ENCODE measurements at regions not wholly inside any gene's neighbourhood (a gene's known extent, or its start where the extent isn't known, plus 50 kb on each side); places are given as distances from the start of the nearest gene placed in this dataset.
"Not testable (repeated sequence)": the region's sequence is repeated elsewhere in the genome, so short reads cannot be mapped to it uniquely, and the experiment has no call there.

DNA sequence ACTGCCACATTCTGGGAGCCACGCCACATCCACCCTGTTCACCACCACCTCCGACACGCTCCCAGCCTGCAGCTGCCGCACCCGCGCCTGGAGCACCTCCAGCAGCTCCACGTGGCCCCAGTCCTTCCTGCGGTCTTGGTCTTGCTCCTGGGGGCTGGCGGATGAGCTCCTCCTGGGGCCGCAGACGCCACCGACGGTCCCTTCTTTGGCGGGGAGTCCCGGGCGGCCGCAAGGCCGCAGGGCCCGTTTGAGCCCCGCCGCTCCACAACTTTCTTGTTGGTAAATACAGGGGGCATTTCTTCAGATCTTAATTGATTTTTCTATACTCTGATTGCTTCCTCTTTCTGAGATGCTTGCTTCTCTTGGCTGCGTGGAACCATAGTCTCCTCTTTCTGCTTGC lies 75.3 kb upstream of the MED13 start:
- Histone ChIP-seq H3K9me3 (ENCODE audit: insufficient read depth, low read length) (no peaks in the 10 kb centered on the region), H3K4me3 (ENCODE audit: insufficient read length, low read depth) (no peak overlapping the region), H3K36me3 (ENCODE audit: insufficient read depth, insufficient read length, low read length) (no peaks in the 10 kb centered on the region), H3K4me1 (ENCODE audit: insufficient read depth, insufficient read length) (peaks cover 2% of the 10 kb centered on the region), H3K9ac (ENCODE audit: insufficient read length, low read depth) (no peak overlapping the region), H3K27me3 (ENCODE audit: insufficient read depth, insufficient read length) (no peaks in the 10 kb centered on the region)
- TF ChIP-seq ZNF274 (IDR thresholded peaks at IDR 0.05; ENCODE audit: low read depth, low read length), result no peak
- TF ChIP-seq SUZ12 (IDR thresholded peaks at IDR 0.05; ENCODE audit: extremely low read depth, insufficient read depth, insufficient read length), result no peak
- DNase-seq (ENCODE audit: low read depth, low spot score), result no peak

DNA sequence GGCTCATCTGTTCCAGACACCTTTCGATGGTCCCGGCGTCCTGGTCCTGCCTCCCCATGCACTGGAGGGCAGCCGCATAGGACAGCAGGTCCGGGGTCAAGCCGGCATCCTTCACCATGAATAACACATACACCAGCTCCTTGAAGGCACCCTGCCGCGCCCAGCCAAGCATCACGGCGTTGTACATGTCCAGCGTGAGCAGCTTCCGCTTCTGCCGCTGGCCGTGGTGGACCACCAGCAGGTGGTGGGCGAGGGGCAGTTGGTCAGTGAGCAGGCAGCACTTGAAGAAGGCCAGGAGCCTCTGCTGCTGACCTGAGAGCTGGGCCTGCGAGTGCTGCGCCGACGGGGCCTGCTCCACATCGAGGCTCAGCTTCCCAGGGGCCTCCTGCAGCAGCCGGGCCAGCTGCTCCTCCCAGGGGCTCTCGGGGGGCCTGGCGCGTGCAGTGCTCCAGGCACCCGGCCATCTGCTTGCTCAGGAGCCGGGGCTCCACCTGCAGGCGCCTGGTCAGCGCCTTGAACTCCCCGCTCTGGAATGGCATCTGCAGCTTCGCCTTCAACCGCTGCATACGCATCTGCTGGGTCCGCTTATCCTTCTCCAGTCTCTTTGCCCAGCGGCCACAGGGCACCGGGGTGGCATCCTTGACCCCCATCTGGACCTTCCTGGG lies 74.7 kb upstream of the MED13 start:
- not testable (repeated sequence) for DNase-seq (ENCODE audit: low read depth, low spot score); H3K4me3 ChIP-seq (ENCODE audit: insufficient read length, low read depth); H3K27me3 ChIP-seq (ENCODE audit: insufficient read depth, insufficient read length); H3K4me1 ChIP-seq (ENCODE audit: insufficient read depth, insufficient read length); H3K36me3 ChIP-seq (ENCODE audit: insufficient read depth, insufficient read length, low read length); H3K9me3 ChIP-seq (ENCODE audit: insufficient read depth, low read length); H3K9ac ChIP-seq (ENCODE audit: insufficient read length, low read depth)

DNA sequence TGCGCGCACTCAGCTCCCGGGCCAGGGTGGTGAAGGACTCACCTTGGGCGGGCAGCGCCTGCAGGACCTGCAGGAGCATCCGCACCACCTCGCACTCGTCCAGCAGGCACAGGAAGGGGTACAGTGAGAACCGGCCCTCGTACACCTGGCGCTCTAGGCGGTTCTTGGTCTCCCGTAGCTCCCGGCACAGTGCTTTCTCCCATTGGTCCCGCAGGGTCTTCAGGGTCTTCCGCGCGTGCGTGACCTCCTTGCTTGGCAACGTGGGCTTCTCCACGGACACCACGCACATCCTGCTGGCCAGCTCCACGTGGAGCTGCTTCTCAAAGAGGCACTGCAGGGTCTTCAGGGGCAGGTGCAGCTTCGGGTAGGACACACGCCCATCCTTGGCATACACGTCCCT lies 74.1 kb upstream of the MED13 start:
- H3K36me3 ChIP-seq (ENCODE audit: insufficient read depth, insufficient read length, low read length), result no peaks in the 10 kb centered on the region
- TF ChIP-seq SUZ12 (IDR thresholded peaks at IDR 0.05; ENCODE audit: extremely low read depth, insufficient read depth, insufficient read length) (no peak), YY1 (IDR thresholded peaks at IDR 0.05; ENCODE audit: insufficient read depth, insufficient read length) (no peak)
- H3K27me3 ChIP-seq (ENCODE audit: insufficient read depth, insufficient read length), result no peaks in the 10 kb centered on the region
- H3K4me3 ChIP-seq (ENCODE audit: insufficient read length, low read depth), result no peak overlapping the region
- H3K9ac ChIP-seq (ENCODE audit: insufficient read length, low read depth), result no peak overlapping the region
- DNase-seq (ENCODE audit: low read depth, low spot score), result no peak
- peaks cover 2% of the 10 kb centered on the region for H3K4me1 ChIP-seq (ENCODE audit: insufficient read depth, insufficient read length)
- no peaks in the 10 kb centered on the region for H3K9me3 ChIP-seq (ENCODE audit: insufficient read depth, low read length)

DNA sequence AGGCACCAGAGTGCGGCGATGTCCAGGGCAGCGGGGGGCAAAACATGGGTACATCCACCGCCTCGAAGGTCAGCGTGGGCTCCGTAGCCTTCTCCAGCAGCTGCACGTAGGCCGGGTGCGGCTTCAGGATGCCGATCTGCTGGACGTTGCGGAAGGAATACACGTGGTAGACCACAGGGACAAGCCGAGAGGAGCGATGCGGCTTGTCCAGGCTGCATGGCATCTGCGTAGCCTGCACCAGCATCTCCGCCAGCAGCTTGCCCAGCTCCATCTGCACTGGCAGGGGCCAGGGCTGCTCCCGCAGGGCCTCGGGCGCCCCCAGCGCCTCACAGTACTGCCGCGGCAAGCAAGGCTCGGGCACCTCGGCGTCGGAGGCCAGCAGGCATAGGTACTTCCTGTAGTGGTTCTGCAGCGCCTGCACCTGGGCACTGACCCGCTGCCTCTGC lies 73.6 kb upstream of the MED13 start:
- not testable (repeated sequence) for H3K36me3 ChIP-seq (ENCODE audit: insufficient read depth, insufficient read length, low read length); H3K4me3 ChIP-seq (ENCODE audit: insufficient read length, low read depth); H3K9me3 ChIP-seq (ENCODE audit: insufficient read depth, low read length); DNase-seq (ENCODE audit: low read depth, low spot score); H3K9ac ChIP-seq (ENCODE audit: insufficient read length, low read depth); H3K4me1 ChIP-seq (ENCODE audit: insufficient read depth, insufficient read length); H3K27me3 ChIP-seq (ENCODE audit: insufficient read depth, insufficient read length)

DNA sequence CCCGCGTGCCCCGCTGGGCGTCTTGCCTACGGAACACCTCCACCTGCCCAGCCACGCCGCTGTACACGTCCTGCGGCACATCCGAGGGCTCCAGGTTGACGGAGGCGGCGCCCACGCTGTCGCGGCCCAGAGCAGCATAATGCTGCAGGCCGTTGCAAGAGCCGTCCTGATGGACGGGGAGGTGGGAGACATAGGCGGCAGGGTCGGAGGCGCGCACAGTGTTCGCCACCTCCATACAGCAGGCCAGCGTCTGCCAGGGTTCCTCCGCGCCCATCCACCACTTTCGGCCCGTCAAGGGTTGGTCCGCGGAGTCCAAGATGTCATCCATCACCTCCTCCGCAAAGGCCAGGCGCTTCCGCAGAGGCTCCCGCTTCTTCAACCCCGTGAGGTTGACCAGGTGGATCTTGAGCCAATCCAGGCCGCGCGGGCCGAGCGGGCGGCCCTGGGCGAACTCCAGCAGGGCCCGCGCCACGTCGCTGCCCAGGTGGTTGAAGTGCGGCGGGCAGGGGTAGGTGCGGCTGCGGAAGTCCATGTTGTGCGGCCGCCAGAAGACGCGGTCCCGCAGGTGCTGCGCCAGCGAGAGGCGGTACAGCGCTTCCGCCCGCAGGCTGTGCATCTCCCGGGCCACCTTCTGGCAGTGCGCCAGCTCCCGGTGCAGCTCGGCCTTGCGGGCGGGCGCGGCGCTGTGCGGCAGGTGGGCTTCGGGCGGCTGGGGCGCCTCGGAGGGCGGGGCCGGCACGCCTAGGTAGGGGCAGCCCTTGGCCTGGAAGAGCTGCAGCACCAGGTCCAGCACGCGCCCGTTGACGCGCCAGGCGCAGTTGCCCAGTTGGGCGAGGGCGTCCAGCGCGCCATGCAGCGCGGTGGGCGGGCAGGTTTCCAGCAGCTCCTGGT lies 72.9 kb upstream of the MED13 start:
- H3K36me3 ChIP-seq (ENCODE audit: insufficient read depth, insufficient read length, low read length); DNase-seq (ENCODE audit: low read depth, low spot score); H3K9ac ChIP-seq (ENCODE audit: insufficient read length, low read depth); H3K4me1 ChIP-seq (ENCODE audit: insufficient read depth, insufficient read length); H3K27me3 ChIP-seq (ENCODE audit: insufficient read depth, insufficient read length); H3K4me3 ChIP-seq (ENCODE audit: insufficient read length, low read depth); H3K9me3 ChIP-seq (ENCODE audit: insufficient read depth, low read length): not testable (repeated sequence)

DNA sequence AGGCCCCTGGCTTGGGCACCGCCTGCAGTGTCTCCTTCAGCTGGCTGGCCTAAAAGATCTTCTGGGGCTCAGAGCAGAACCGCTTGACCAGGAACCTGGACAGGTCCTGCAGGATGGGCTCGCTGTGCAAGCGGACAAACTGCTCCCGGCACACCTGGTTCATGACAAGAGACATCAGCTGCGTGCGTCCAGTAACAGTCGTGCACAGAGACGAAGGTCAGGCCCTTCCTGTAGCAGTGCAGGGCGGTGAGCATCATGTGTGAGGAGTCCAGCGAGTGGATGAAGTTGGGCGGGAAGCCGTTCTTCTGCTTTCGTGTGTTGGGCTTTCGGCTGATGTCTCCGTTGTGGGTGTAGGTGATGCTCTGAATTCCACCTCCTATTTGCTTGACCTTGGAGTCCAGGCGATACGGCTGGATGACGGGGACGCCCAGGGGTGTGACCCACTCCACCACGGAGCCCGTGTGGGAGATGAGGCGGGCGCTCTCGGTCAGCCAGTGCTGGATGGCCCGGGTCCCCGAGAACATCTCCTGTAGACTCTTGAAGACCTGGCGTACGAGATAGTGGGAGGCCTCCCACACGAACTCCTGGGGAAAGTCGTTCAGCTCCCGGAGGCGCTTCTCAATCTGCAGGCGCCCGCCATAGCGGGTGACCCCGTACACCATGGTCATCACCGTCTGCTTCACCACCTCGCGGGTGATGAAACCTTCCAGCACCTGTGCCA lies 72.1 kb upstream of the MED13 start:
- DNase-seq (ENCODE audit: low read depth, low spot score); H3K9ac ChIP-seq (ENCODE audit: insufficient read length, low read depth); H3K36me3 ChIP-seq (ENCODE audit: insufficient read depth, insufficient read length, low read length); H3K4me3 ChIP-seq (ENCODE audit: insufficient read length, low read depth); H3K4me1 ChIP-seq (ENCODE audit: insufficient read depth, insufficient read length); H3K27me3 ChIP-seq (ENCODE audit: insufficient read depth, insufficient read length); H3K9me3 ChIP-seq (ENCODE audit: insufficient read depth, low read length): not testable (repeated sequence)

DNA sequence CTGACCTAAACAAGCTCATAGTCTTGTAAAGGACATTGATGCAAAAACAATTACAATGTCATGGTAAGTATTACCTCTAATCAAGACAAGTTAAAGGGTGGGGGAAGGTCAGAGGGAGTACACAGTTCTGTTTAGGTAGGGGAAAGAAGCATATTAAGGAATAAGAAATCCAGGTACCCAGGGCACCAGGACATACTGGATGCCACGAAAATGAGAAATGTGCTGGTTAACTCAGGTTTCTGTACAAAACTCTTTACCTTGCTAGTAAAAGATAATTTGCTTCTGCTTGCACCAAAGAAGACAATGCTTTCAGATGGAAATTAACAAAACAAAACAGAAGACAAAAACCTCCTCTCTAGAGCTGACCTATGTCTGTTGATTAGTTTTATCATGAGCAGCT lies 70.7 kb upstream of the MED13 start:
- Histone ChIP-seq H3K4me3 (ENCODE audit: insufficient read length, low read depth) (no peak overlapping the region), H3K36me3 (ENCODE audit: insufficient read depth, insufficient read length, low read length) (no peaks in the 10 kb centered on the region), H3K9me3 (ENCODE audit: insufficient read depth, low read length) (no peaks in the 10 kb centered on the region), H3K4me1 (ENCODE audit: insufficient read depth, insufficient read length) (no peaks in the 10 kb centered on the region), H3K9ac (ENCODE audit: insufficient read length, low read depth) (no peak overlapping the region), H3K27me3 (ENCODE audit: insufficient read depth, insufficient read length) (no peaks in the 10 kb centered on the region)
- TF ChIP-seq ZNF274 (IDR thresholded peaks at IDR 0.05; ENCODE audit: low read depth, low read length) (no peak), SUZ12 (IDR thresholded peaks at IDR 0.05; ENCODE audit: extremely low read depth, insufficient read depth, insufficient read length) (no peak), YY1 (IDR thresholded peaks at IDR 0.05; ENCODE audit: insufficient read depth, insufficient read length) (no peak)
- no peak for DNase-seq (ENCODE audit: low read depth, low spot score)

DNA sequence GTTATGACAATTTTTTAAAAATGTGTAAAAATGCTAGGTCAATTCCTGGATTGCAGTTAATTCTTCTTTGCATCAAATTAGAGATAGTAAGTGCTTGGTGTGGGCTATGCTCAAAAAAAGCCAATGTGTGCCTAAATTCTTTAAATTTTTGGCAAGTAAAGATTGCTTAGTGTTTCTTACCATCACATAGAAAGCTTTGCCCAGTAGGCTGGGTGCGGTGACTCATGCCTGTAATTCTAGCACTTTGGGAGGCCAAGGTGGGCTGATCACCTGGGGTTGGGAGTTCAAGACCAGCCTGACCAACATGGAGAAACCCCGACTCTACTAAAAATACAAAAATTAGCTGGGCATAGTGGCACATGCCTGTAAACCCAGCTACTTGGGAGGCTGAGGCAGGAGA lies 70.0 kb upstream of the MED13 start:
- not testable (repeated sequence) for DNase-seq (ENCODE audit: low read depth, low spot score); H3K4me1 ChIP-seq (ENCODE audit: insufficient read depth, insufficient read length); H3K4me3 ChIP-seq (ENCODE audit: insufficient read length, low read depth); H3K27me3 ChIP-seq (ENCODE audit: insufficient read depth, insufficient read length); H3K9ac ChIP-seq (ENCODE audit: insufficient read length, low read depth); H3K9me3 ChIP-seq (ENCODE audit: insufficient read depth, low read length); H3K36me3 ChIP-seq (ENCODE audit: insufficient read depth, insufficient read length, low read length)
